WTC11 (cell line): ENCODE measurements at regions not wholly inside any gene's neighbourhood (a gene's known extent, or its start where the extent isn't known, plus 50 kb on each side); places are given as distances from the start of the nearest gene placed in this dataset.

Experiments used
- ATAC-seq: fragments of 200-7000 bp; cut with Tn5 transposase; 2 replicates; pipeline ENCODE4 v1.10.0; 2021; ENCODE audit warnings: mild to moderate bottlenecking, moderate library complexity
- CTCF ChIA-PET: fragments of 300-600 bp; sonication (Branson Sonifier 250); formaldehyde crosslinking; loops from one replicate; lab custom pipeline; 2021; ENCODE audit warnings: antibody characterized with exemption; lab: Charles Lee
- POLR2A ChIA-PET: fragments of 350-600 bp; sonication (Branson Sonifier 250); formaldehyde crosslinking; loops from one replicate; lab custom pipeline; 2021; ENCODE audit warnings: antibody characterized with exemption; lab: Charles Lee
- DNase-seq: peaks from one replicate; pipeline ENCODE4 v3.0.0; 2021; ENCODE audit warnings: low spot score
- H3K27ac Mint-ChIP-seq: 2 replicates; pipeline ENCODE4 v1.8.0; 2021; ENCODE audit warnings: mixed read lengths
- H3K27me3 Mint-ChIP-seq: 2 replicates; pipeline ENCODE4 v1.8.0; 2021; ENCODE audit warnings: low read depth, mild to moderate bottlenecking, moderate library complexity, mixed read lengths
- H3K36me3 Mint-ChIP-seq: 2 replicates; pipeline ENCODE4 v1.8.0; 2021; ENCODE audit warnings: mixed read lengths
- H3K4me1 Mint-ChIP-seq: 2 replicates; pipeline ENCODE4 v1.8.0; 2022; ENCODE audit warnings: mixed read lengths
- H3K4me3 Mint-ChIP-seq: 2 replicates; pipeline ENCODE4 v1.8.0; 2021; ENCODE audit warnings: mild to moderate bottlenecking, moderate library complexity, mixed read lengths
- H3K9me3 Mint-ChIP-seq: 2 replicates; pipeline ENCODE4 v1.8.0; 2021; ENCODE audit warnings: mixed read lengths
- FOXJ3 ChIP-seq: sonication (generic); formaldehyde crosslinking; IDR thresholded peaks from 2 replicates; pipeline ENCODE4 v1.9.0; 2021; ENCODE audit warnings: missing genetic modification reagents, mild to moderate bottlenecking, borderline replicate concordance
- FOXK1 ChIP-seq: sonication (generic); formaldehyde crosslinking; IDR thresholded peaks from 2 replicates; pipeline ENCODE4 v1.8.0; 2022; ENCODE audit warnings: mild to moderate bottlenecking, moderate library complexity, missing genetic modification reagents
- FOXP1 ChIP-seq: sonication (generic); formaldehyde crosslinking; IDR thresholded peaks from 2 replicates; pipeline ENCODE4 v1.8.0; 2022; ENCODE audit warnings: missing genetic modification reagents, mild to moderate bottlenecking, moderate library complexity, borderline replicate concordance
- JAZF1 ChIP-seq: fragments of 250-450 bp; sonication (Bioruptor Pico); IDR thresholded peaks from 2 replicates; pipeline ENCODE4 v1.9.0; 2021; ENCODE audit warnings: moderate library complexity, mild to moderate bottlenecking, inconsistent platforms
- NFATC4 ChIP-seq: fragments of 250-450 bp; sonication (Bioruptor Pico); IDR thresholded peaks from 2 replicates; pipeline ENCODE4 v1.9.0; 2021; ENCODE audit warnings: mild to moderate bottlenecking
- OVOL2 ChIP-seq: fragments of 250-450 bp; sonication (Bioruptor Pico); IDR thresholded peaks from 2 replicates; pipeline ENCODE4 v1.9.0; 2021; ENCODE audit warnings: mild to moderate bottlenecking, borderline replicate concordance
- RELA ChIP-seq: sonication (generic); formaldehyde crosslinking; IDR thresholded peaks from 2 replicates; pipeline ENCODE4 v1.8.1; 2022; ENCODE audit warnings: missing genetic modification reagents, mild to moderate bottlenecking, borderline replicate concordance
- TCF7 ChIP-seq: sonication (generic); formaldehyde crosslinking; IDR thresholded peaks from 2 replicates; pipeline ENCODE4 v1.8.0; 2022; ENCODE audit warnings: mild to moderate bottlenecking, low read depth, missing genetic modification reagents, moderate library complexity
- ZNF532 ChIP-seq: fragments of 250-450 bp; sonication (Bioruptor Pico); IDR thresholded peaks from 2 replicates; pipeline ENCODE4 v1.9.0; 2021; ENCODE audit warnings: mild to moderate bottlenecking, borderline replicate concordance
- TF ChIP-seq, protein P1 (sequence below): sonication (generic); formaldehyde crosslinking; IDR thresholded peaks from 2 replicates; pipeline ENCODE4 v1.8.0; 2022; ENCODE audit warnings: missing genetic modification reagents
- TF ChIP-seq, protein P2 (sequence below): sonication (generic); formaldehyde crosslinking; IDR thresholded peaks from 2 replicates; pipeline ENCODE4 v1.8.0; 2023; ENCODE audit warnings: mild to moderate bottlenecking, missing genetic modification reagents

GRCh38 chr2:166610180-166610912, 116.3 kb upstream of the SCN7A start:
- CTCF ChIA-PET: interaction anchor here (0.6 to 3.8 kb wide), 6 partner anchors 18 to 281 kb away, joined by 3 to 28 read pairs (median 6); no protein-coding TSS in a partner anchor
- peak overlapping the region; percentile 43 for H3K4me3 Mint-ChIP-seq
- H3K9me3 Mint-ChIP-seq: peaks cover 9% of the 10 kb centered on the region
- DNase-seq: peak; percentile 66
- TF ChIP-seq, protein P1, sequence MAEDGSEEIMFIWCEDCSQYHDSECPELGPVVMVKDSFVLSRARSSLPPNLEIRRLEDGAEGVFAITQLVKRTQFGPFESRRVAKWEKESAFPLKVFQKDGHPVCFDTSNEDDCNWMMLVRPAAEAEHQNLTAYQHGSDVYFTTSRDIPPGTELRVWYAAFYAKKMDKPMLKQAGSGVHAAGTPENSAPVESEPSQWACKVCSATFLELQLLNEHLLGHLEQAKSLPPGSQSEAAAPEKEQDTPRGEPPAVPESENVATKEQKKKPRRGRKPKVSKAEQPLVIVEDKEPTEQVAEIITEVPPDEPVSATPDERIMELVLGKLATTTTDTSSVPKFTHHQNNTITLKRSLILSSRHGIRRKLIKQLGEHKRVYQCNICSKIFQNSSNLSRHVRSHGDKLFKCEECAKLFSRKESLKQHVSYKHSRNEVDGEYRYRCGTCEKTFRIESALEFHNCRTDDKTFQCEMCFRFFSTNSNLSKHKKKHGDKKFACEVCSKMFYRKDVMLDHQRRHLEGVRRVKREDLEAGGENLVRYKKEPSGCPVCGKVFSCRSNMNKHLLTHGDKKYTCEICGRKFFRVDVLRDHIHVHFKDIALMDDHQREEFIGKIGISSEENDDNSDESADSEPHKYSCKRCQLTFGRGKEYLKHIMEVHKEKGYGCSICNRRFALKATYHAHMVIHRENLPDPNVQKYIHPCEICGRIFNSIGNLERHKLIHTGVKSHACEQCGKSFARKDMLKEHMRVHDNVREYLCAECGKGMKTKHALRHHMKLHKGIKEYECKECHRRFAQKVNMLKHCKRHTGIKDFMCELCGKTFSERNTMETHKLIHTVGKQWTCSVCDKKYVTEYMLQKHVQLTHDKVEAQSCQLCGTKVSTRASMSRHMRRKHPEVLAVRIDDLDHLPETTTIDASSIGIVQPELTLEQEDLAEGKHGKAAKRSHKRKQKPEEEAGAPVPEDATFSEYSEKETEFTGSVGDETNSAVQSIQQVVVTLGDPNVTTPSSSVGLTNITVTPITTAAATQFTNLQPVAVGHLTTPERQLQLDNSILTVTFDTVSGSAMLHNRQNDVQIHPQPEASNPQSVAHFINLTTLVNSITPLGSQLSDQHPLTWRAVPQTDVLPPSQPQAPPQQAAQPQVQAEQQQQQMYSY: no peak
- TF ChIP-seq JAZF1 (CRISPR knock-in tag): no peak
- TF ChIP-seq ZNF532: no peak
- no peak for TF ChIP-seq FOXP1
- TF ChIP-seq, all 79 proteins: peak for 0
- POLR2A ChIA-PET: no interaction called here
- Mint-ChIP-seq H3K36me3 (peaks cover 4% of the 10 kb centered on the region), H3K4me1 (peaks cover 43% of the 10 kb centered on the region), H3K27me3 (peaks cover 28% of the 10 kb centered on the region), H3K27ac (no peak overlapping the region)
- peak; percentile 81 for ATAC-seq

- peaks cover 4% of the 10 kb centered on the region for H3K36me3 Mint-ChIP-seq
- POLR2A ChIA-PET: no interaction called here
- H3K4me1 Mint-ChIP-seq: peaks cover 42% of the 10 kb centered on the region
- H3K9me3 Mint-ChIP-seq: peaks cover 12% of the 10 kb centered on the region
- no peak overlapping the region for H3K27ac Mint-ChIP-seq
- no peak overlapping the region; the same call in 1 of the 2 replicates for H3K4me3 Mint-ChIP-seq
- CTCF ChIA-PET: interaction anchor here (0.7 to 3.8 kb wide), 10 partner anchors 10 to 291 kb away, joined by 3 to 28 read pairs (median 4); no protein-coding TSS in a partner anchor
- DNase-seq: no peak
- H3K27me3 Mint-ChIP-seq: peaks cover 28% of the 10 kb centered on the region
- TF ChIP-seq NFATC4 (CRISPR knock-in tag) (no peak), TCF7 (no peak), ZNF532 (no peak), OVOL2 (CRISPR knock-in tag) (no peak), RELA (CRISPR knock-in tag) (no peak), FOXJ3 (CRISPR knock-in tag) (no peak), FOXK1 (CRISPR knock-in tag) (0 out of 2 replicates have a peak, but pooled peaks have one; percentile 27)
- TF ChIP-seq, protein P2, sequence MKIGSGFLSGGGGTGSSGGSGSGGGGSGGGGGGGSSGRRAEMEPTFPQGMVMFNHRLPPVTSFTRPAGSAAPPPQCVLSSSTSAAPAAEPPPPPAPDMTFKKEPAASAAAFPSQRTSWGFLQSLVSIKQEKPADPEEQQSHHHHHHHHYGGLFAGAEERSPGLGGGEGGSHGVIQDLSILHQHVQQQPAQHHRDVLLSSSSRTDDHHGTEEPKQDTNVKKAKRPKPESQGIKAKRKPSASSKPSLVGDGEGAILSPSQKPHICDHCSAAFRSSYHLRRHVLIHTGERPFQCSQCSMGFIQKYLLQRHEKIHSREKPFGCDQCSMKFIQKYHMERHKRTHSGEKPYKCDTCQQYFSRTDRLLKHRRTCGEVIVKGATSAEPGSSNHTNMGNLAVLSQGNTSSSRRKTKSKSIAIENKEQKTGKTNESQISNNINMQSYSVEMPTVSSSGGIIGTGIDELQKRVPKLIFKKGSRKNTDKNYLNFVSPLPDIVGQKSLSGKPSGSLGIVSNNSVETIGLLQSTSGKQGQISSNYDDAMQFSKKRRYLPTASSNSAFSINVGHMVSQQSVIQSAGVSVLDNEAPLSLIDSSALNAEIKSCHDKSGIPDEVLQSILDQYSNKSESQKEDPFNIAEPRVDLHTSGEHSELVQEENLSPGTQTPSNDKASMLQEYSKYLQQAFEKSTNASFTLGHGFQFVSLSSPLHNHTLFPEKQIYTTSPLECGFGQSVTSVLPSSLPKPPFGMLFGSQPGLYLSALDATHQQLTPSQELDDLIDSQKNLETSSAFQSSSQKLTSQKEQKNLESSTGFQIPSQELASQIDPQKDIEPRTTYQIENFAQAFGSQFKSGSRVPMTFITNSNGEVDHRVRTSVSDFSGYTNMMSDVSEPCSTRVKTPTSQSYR (CRISPR knock-in tag): no peak
- ATAC-seq: peak; percentile 84
Measured at GRCh38 chr2:166609183-166609959, 115.3 kb upstream of the SCN7A start.
